ENCODE measurements at regions not wholly inside any gene's neighbourhood (a gene's known extent, or its start where the extent isn't known, plus 50 kb on each side); places are given as distances from the start of the nearest gene placed in this dataset.

- ATAC-seq (ENCODE audit: low FRiP score): no peak
- DNase-seq (ENCODE audit: low spot score): no peak
- TF ChIP-seq, protein P1, sequence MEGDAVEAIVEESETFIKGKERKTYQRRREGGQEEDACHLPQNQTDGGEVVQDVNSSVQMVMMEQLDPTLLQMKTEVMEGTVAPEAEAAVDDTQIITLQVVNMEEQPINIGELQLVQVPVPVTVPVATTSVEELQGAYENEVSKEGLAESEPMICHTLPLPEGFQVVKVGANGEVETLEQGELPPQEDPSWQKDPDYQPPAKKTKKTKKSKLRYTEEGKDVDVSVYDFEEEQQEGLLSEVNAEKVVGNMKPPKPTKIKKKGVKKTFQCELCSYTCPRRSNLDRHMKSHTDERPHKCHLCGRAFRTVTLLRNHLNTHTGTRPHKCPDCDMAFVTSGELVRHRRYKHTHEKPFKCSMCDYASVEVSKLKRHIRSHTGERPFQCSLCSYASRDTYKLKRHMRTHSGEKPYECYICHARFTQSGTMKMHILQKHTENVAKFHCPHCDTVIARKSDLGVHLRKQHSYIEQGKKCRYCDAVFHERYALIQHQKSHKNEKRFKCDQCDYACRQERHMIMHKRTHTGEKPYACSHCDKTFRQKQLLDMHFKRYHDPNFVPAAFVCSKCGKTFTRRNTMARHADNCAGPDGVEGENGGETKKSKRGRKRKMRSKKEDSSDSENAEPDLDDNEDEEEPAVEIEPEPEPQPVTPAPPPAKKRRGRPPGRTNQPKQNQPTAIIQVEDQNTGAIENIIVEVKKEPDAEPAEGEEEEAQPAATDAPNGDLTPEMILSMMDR (IDR thresholded peaks at IDR 0.05): no peak
Measured at GRCh38 chr9:28120184-28120583, 546.9 kb upstream of the C9orf72 start.

DNA sequence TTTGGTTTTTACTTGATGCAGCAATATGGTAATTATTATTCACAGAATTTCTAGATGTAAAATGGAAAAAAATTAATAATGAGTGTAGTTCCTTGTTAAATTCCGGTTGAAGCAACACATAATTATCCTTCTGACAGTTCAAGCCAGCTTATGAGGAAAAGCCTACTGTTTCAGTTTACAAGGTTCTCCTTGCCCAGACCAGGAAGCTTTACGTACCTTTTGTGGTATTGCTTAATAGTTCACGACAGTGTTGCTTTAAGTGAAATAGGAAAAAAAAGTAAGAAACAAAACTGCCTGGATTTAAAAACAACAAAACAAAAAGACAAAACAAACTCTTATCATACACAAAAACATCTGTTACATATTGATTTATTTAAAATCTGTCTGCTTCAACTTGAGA, 547.3 kb upstream of the C9orf72 start:
- TF ChIP-seq, protein P1 (IDR thresholded peaks at IDR 0.05): no peak
- ATAC-seq (ENCODE audit: low FRiP score) (no peak), DNase-seq (ENCODE audit: low spot score) (no peak)

GRCh38 chr9:28121366-28121765, 548.1 kb upstream of the C9orf72 start:
- ATAC-seq (ENCODE audit: low FRiP score): no peak
- TF ChIP-seq, protein P1 (IDR thresholded peaks at IDR 0.05): no peak
- no peak for DNase-seq (ENCODE audit: low spot score)

GRCh38 chr9:28124917-28125316, 551.6 kb upstream of the C9orf72 start:
- TF ChIP-seq, protein P1 (IDR thresholded peaks at IDR 0.05): no peak
- ATAC-seq (ENCODE audit: low FRiP score) (no peak), DNase-seq (ENCODE audit: low spot score) (no peak)

DNA sequence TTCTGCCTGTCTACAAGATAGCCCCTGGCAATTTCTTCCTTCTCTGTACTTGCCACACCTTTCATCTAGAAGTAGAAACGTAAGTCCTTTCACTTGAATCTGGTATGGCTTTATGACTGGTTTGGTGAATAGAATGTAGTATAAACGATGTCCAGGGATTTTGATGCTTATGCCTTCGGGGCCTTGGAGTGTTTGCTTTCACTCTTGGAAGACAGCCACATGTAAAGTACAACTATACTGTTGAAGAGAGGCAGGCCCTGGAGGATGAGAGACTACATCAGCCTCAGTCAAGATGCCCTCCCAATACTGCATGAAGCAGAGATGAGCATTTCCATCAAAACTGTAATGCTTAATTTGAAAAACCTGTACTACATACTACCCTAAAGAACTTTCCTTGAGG, 553.8 kb upstream of the C9orf72 start:
- TF ChIP-seq, protein P1 (IDR thresholded peaks at IDR 0.05): no peak
- no peak for DNase-seq (ENCODE audit: low spot score)
- no peak for ATAC-seq (ENCODE audit: low FRiP score)

- TF ChIP-seq, protein P1 (IDR thresholded peaks at IDR 0.05): no peak
- no peak for ATAC-seq (ENCODE audit: low FRiP score)
Measured at GRCh38 chr9:28134446-28134976, 561.2 kb upstream of the C9orf72 start.

GRCh38 chr9:28135549-28135948, 562.3 kb upstream of the C9orf72 start:
- TF ChIP-seq, protein P1 (IDR thresholded peaks at IDR 0.05): no peak
- ATAC-seq (ENCODE audit: low FRiP score) (no peak), DNase-seq (ENCODE audit: low spot score) (no peak)

More at GRCh38 chr9:28134446-28134976, 561.2 kb upstream of the C9orf72 start:
- no peak for DNase-seq (ENCODE audit: low spot score)
